ENCODE measurements at regions not wholly inside any gene's neighbourhood (a gene's known extent, or its start where the extent isn't known, plus 50 kb on each side); places are given as distances from the start of the nearest gene placed in this dataset.

- Histone ChIP-seq H3K36me3 (no peaks in the 10 kb centered on the region), H3K27me3 (peaks cover 97% of the 10 kb centered on the region), H3K9me3 (ENCODE audit: low read depth) (no peaks in the 10 kb centered on the region), H3K4me1 (ENCODE audit: low read depth) (no peaks in the 10 kb centered on the region), H3K27ac (no peak overlapping the region), H3K4me3 (no peak overlapping the region)
- TF ChIP-seq, protein P1, sequence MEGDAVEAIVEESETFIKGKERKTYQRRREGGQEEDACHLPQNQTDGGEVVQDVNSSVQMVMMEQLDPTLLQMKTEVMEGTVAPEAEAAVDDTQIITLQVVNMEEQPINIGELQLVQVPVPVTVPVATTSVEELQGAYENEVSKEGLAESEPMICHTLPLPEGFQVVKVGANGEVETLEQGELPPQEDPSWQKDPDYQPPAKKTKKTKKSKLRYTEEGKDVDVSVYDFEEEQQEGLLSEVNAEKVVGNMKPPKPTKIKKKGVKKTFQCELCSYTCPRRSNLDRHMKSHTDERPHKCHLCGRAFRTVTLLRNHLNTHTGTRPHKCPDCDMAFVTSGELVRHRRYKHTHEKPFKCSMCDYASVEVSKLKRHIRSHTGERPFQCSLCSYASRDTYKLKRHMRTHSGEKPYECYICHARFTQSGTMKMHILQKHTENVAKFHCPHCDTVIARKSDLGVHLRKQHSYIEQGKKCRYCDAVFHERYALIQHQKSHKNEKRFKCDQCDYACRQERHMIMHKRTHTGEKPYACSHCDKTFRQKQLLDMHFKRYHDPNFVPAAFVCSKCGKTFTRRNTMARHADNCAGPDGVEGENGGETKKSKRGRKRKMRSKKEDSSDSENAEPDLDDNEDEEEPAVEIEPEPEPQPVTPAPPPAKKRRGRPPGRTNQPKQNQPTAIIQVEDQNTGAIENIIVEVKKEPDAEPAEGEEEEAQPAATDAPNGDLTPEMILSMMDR (IDR thresholded peaks at IDR 0.05; ENCODE audit: low read depth, low read length) = no peak
- DNase-seq (ENCODE audit: low read depth in 1 of 2, low spot score in 1 of 2) = no peak
These were observed 159.8 kb upstream of the SYNDIG1 start for GRCh38 chr20:24309596-24309995.

- Histone ChIP-seq H3K27ac (no peak overlapping the region), H3K9me3 (ENCODE audit: low read depth) (no peaks in the 10 kb centered on the region), H3K4me3 (no peak overlapping the region), H3K27me3 (peaks cover 96% of the 10 kb centered on the region), H3K36me3 (no peaks in the 10 kb centered on the region), H3K4me1 (ENCODE audit: low read depth) (no peaks in the 10 kb centered on the region)
- DNase-seq (ENCODE audit: low read depth in 1 of 2, low spot score in 1 of 2) = no peak
- TF ChIP-seq, protein P1 (IDR thresholded peaks at IDR 0.05; ENCODE audit: low read depth, low read length) = no peak
These were observed 164.1 kb upstream of the SYNDIG1 start for GRCh38 chr20:24305371-24305770.

- no peak for DNase-seq (ENCODE audit: low read depth in 1 of 2, low spot score in 1 of 2)
- Histone ChIP-seq H3K9me3 (ENCODE audit: low read depth) (no peaks in the 10 kb centered on the region), H3K4me3 (no peak overlapping the region), H3K36me3 (no peaks in the 10 kb centered on the region), H3K27me3 (peaks cover 91% of the 10 kb centered on the region), H3K27ac (no peak overlapping the region), H3K4me1 (ENCODE audit: low read depth) (no peaks in the 10 kb centered on the region)
- TF ChIP-seq, protein P1 (IDR thresholded peaks at IDR 0.05; ENCODE audit: low read depth, low read length) = no peak
These were observed 165.1 kb upstream of the SYNDIG1 start for GRCh38 chr20:24304291-24304690.

GRCh38 chr20:24303393-24304170, 165.8 kb upstream of the SYNDIG1 start:
- TF ChIP-seq, protein P1 (IDR thresholded peaks at IDR 0.05; ENCODE audit: low read depth, low read length) = no peak
- Histone ChIP-seq H3K27me3 (peaks cover 85% of the 10 kb centered on the region), H3K27ac (no peak overlapping the region), H3K9me3 (ENCODE audit: low read depth) (no peaks in the 10 kb centered on the region), H3K4me3 (no peak overlapping the region), H3K4me1 (ENCODE audit: low read depth) (no peaks in the 10 kb centered on the region), H3K36me3 (no peaks in the 10 kb centered on the region)
- DNase-seq (ENCODE audit: low read depth in 1 of 2, low spot score in 1 of 2) = peak in 1 of 2 donors; percentile 3

- no peaks in the 10 kb centered on the region for H3K4me1 ChIP-seq (ENCODE audit: low read depth)
- H3K36me3 ChIP-seq = no peaks in the 10 kb centered on the region
- TF ChIP-seq, protein P1 (IDR thresholded peaks at IDR 0.05; ENCODE audit: low read depth, low read length) = no peak
- H3K27ac ChIP-seq = no peak overlapping the region
- no peak overlapping the region for H3K4me3 ChIP-seq
- no peaks in the 10 kb centered on the region for H3K9me3 ChIP-seq (ENCODE audit: low read depth)
- no peak for DNase-seq (ENCODE audit: low read depth in 1 of 2, low spot score in 1 of 2)
- peaks cover 57% of the 10 kb centered on the region for H3K27me3 ChIP-seq
These were observed 171.4 kb upstream of the SYNDIG1 start for GRCh38 chr20:24297993-24298392.

All from cardiac muscle cell (in vitro differentiated cells and primary cell).